ENCODE measurements at regions not wholly inside any gene's neighbourhood (a gene's known extent, or its start where the extent isn't known, plus 50 kb on each side); places are given as distances from the start of the nearest gene placed in this dataset.

GRCh38 chr16:86327321-86327720 is 183.0 kb upstream of the FOXF1 start:
- no peak for DNase-seq (ENCODE audit: low read depth in 4 of 4, low spot score in 3 of 4)

- no peak for DNase-seq (ENCODE audit: low read depth in 4 of 4, low spot score in 3 of 4)
Observed at GRCh38 chr16:86330906-86331305, 179.4 kb upstream of the FOXF1 start.

GRCh38 chr16:86334079-86334635 is 176.2 kb upstream of the FOXF1 start:
- no peak for DNase-seq (ENCODE audit: low read depth in 4 of 4, low spot score in 3 of 4)

GRCh38 chr16:86335266-86336172 is 174.8 kb upstream of the FOXF1 start:
- no peak for DNase-seq (ENCODE audit: low read depth in 4 of 4, low spot score in 3 of 4)

GRCh38 chr16:86337138-86337537 is 173.2 kb upstream of the FOXF1 start:
- DNase-seq (ENCODE audit: low read depth in 4 of 4, low spot score in 3 of 4): no peak

GRCh38 chr16:86337581-86338402 is 172.5 kb upstream of the FOXF1 start:
- no peak for DNase-seq (ENCODE audit: low read depth in 4 of 4, low spot score in 3 of 4)

- no peak for DNase-seq (ENCODE audit: low read depth in 4 of 4, low spot score in 3 of 4)
Observed at GRCh38 chr16:86338403-86339115, 171.8 kb upstream of the FOXF1 start.

GRCh38 chr16:86342161-86342834 is 168.0 kb upstream of the FOXF1 start:
- DNase-seq (ENCODE audit: low read depth in 4 of 4, low spot score in 3 of 4): no peak

GRCh38 chr16:86343027-86343795 is 167.1 kb upstream of the FOXF1 start:
- no peak for DNase-seq (ENCODE audit: low read depth in 4 of 4, low spot score in 3 of 4)

- no peak for DNase-seq (ENCODE audit: low read depth in 4 of 4, low spot score in 3 of 4)
Observed at GRCh38 chr16:86343796-86344585, 166.3 kb upstream of the FOXF1 start.

- no peak for DNase-seq (ENCODE audit: low read depth in 4 of 4, low spot score in 3 of 4)
Observed at GRCh38 chr16:86344586-86344871, 165.8 kb upstream of the FOXF1 start.

- no peak for DNase-seq (ENCODE audit: low read depth in 4 of 4, low spot score in 3 of 4)
Observed at GRCh38 chr16:86344881-86345280, 165.4 kb upstream of the FOXF1 start.

GRCh38 chr16:86345516-86345915 is 164.8 kb upstream of the FOXF1 start:
- no peak for DNase-seq (ENCODE audit: low read depth in 4 of 4, low spot score in 3 of 4)

- no peak for DNase-seq (ENCODE audit: low read depth in 4 of 4, low spot score in 3 of 4)
Observed at GRCh38 chr16:86346034-86346433, 164.3 kb upstream of the FOXF1 start.

- no peak for DNase-seq (ENCODE audit: low read depth in 4 of 4, low spot score in 3 of 4)
Observed at GRCh38 chr16:86347090-86347489, 163.2 kb upstream of the FOXF1 start.

GRCh38 chr16:86347916-86348555 is 162.3 kb upstream of the FOXF1 start:
- DNase-seq (ENCODE audit: low read depth in 4 of 4, low spot score in 3 of 4): no peak

GRCh38 chr16:86349338-86349900 is 160.9 kb upstream of the FOXF1 start:
- DNase-seq (ENCODE audit: low read depth in 4 of 4, low spot score in 3 of 4): no peak

GRCh38 chr16:86350289-86350688 is 160.0 kb upstream of the FOXF1 start:
- DNase-seq (ENCODE audit: low read depth in 4 of 4, low spot score in 3 of 4): no peak
